GM19468 (cell line): ENCODE measurements at regions not wholly inside any gene's neighbourhood (a gene's known extent, or its start where the extent isn't known, plus 50 kb on each side); places are given as distances from the start of the nearest gene placed in this dataset.

Experiments used
- ATAC-seq: cut with Tn5 transposase; IDR thresholded peaks from one replicate; pipeline ENCODE4 v1.9.1; 2021; ENCODE audit warnings: mild to moderate bottlenecking, moderate library complexity, moderate number of reproducible peaks; ENCODE audit not compliant: unreplicated experiment; ENCODE audit errors: extremely low read depth

GRCh38 chr3:102098130-102098885 is 249.0 kb downstream of the NFKBIZ start:
- ATAC-seq = no peak

DNA sequence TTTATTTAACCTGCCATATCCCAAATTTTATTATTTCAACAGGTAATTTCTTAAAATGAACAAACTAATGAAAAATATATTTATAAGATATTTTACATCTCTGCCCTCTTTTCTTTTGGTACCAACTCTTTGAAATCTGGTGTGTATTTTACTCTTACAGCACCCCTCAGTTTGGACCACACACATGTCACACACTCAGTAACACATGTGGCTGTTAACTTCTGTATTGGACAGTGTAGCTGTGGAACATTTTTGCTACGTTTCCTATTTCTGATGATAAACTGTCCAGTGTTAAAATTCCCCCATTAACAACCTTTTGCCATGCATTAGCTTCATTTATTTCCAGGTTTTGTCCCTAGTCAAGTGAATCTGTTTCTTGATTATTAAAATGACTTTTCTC is 250.6 kb downstream of the NFKBIZ start:
- no peak for ATAC-seq

DNA sequence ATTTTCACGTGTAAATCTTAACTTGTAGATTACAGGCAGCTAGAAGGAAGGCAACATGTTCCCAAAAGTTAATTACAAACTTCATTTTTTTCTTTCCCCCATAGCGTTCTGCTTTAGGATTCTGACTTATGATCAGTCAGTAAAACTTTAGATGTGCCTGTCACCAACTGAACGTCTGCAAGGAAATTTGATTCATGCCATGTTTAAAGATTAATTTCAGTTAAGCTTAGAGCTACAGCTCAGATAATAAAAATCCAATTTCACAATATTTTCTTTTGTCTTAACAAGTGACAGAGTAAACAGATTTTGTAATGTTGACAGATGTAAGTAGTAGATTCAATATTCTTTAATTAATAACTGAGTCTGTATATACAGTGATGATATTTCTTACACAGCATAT is 253.1 kb downstream of the NFKBIZ start:
- ATAC-seq = no peak

GRCh38 chr3:102104033-102104432 is 254.7 kb downstream of the NFKBIZ start:
- no peak for ATAC-seq

DNA sequence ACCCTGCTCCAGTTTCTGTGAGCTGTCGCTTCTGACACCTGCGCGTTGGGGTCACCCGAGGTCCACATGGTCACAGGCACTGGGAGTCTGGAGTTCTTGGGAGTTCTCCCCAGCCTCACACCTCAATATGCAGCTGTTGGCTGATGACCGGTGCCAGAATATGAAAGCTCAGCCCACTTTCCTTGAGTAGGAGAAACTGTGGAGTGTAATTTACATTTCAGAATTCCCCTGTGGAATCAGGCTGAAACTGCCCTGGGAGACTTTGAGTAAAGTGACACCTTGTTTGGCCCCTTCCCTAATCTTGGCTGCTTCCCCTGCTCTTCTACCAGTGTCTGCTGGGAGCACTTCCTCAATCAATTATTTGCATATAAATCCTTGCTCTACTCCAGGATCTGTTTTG is 255.9 kb downstream of the NFKBIZ start:
- no peak for ATAC-seq

GRCh38 chr3:102106416-102107097 is 257.2 kb downstream of the NFKBIZ start:
- ATAC-seq = no peak

DNA sequence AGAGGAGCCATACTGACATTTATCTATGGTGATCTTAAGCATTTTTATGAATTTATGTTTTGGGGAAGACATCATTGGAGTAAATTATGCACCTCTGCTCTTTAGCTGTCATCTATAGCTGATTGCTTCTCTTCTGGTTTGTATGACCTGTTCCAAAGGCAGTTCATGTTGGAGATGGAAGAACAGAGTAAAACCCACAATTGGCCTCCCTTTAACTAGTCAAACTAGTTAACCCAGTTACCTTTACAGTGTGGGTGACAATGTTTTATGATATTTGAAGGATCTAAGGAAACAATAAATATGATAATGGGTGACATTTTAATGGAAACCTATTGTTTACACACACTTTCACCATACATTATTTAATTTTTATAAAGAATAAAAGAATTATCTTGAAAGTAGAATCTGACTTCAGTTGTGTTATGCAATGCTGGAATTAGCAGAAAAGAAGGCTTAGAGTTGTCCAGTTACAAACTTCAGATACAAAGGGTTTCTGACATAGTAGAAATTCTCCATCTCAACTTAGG is 263.5 kb downstream of the NFKBIZ start:
- no peak for ATAC-seq

DNA sequence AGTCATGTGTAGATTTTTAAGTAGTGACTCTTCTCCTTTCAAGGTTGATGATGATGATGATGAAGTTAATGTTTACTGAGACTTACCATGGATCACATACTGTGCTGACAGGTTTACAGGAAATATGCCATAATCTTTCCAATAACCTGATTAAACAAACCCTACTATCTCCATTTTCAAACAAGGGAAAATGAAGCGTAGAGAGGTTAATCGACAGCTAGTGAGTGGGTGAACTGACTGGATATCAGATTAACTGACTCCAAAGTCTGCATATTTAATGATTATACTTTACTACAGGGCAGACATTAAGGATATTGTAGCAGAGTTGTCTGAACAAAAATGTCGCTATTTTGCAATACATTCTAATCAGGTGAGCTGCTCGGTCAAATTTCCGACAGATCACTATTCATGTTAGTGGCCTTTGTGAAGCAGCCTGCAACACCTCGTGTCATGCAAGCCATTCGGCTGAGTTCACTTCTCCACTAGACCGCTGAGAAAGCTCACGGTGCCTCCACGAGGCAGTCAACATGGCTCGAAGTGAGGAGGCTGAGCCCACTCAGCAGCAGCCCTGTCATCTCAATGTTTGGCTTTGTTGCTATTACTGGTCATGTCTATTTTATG is 264.2 kb downstream of the NFKBIZ start:
- no peak for ATAC-seq

GRCh38 chr3:102114264-102114979 is 265.1 kb downstream of the NFKBIZ start:
- no peak for ATAC-seq

GRCh38 chr3:102122527-102122926 is 273.2 kb downstream of the NFKBIZ start:
- ATAC-seq = no peak

GRCh38 chr3:102123590-102124190 is 274.4 kb downstream of the NFKBIZ start:
- no peak for ATAC-seq

DNA sequence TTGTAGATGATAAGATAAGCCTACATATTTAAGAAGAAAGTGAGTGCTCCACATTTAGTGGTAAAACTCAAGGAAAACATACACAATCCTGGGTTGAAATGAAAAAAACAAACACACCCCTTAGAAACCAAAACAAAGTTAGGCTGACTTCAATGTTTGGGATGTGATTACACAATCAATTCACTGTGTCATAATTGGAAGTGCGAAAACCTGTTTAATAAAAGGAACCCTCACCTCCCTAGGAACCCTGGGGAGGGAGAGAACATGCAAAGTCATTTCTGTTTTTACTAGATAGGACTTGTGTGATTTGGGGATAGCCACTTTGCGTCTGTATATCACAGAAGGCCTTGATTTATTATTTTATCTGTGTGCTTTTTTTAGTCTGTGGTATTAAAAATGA is 275.0 kb downstream of the NFKBIZ start:
- no peak for ATAC-seq

DNA sequence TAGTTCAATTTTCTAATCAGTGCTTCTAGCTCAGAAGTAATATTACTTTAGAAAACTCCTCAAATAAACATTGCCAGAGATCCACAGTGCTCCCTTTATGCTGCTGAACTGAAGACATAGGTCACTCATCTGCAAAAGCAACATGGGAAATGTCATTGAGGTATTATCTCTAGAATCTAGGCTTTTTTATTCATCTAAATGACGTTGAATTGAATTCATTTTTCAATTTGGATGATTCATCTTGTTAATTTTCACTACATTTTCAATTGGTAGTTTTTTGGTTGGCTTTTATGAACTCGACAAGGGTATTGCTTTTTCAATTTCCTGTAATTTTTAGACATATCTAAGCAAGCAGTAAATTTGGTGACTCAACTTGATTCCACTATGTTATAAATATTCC is 275.4 kb downstream of the NFKBIZ start:
- ATAC-seq = no peak

DNA sequence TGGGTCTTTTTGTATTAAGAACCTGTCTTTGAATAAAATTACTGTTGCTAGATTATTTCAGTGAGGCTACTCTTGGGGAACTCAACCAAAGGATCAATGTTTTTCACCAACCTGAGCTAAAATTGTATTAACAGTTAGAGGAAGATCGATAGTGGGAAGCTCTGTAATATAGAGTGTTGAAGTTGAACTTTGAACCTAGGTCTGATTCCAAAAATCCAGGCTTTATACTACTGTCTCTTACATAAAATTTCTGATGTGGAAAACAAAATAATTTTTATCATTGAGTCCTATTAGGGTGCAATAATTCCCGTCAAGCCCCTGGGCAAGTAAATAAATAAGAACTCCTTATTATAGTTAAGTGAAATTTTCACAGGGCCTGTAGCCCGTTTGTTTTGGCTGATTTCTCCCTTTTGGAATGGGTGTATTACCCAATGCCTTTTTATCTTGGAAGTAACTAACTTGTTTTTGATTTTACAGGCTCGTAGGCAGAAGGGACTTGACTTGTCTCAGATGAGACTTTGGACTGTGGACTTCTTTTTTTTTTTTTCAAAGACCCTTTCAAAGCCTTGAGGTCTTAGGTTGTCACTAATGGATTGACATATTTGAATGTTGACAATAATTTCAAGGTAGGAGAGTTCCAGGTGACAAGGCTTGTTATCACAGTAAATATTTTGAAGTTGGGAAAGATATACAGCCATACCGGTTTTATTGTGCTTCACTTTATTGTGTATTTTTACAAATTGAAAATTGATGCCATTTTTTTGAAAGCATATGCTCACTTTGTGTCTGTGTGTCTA is 276.1 kb downstream of the NFKBIZ start:
- no peak for ATAC-seq

- ATAC-seq = no peak
These were observed 276.7 kb downstream of the NFKBIZ start for GRCh38 chr3:102125994-102126368.

- no peak for ATAC-seq
These were observed 280.7 kb downstream of the NFKBIZ start for GRCh38 chr3:102129760-102130608.

DNA sequence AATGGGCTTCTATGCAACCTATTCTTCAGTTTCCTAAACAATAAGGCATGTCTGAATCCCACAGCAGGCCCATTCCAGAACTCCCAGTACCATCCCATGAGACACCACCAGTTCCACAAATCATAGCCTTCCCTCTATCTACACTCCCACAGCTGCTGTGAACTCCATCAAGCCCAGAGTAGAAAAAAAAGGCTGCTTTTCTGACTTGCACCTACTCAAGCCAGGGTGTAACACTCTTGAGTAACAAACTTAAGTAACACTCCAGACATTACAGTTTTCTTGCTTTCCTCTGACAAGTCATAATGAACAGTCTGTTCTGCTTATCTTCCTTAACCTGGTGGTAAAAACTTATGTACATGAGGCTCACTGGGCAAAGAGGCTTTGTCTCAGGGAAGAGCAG is 283.1 kb downstream of the NFKBIZ start:
- no peak for ATAC-seq

- ATAC-seq = no peak
These were observed 284.1 kb downstream of the NFKBIZ start for GRCh38 chr3:102133376-102133775.

- no peak for ATAC-seq
These were observed 286.0 kb downstream of the NFKBIZ start for GRCh38 chr3:102135316-102135715.
